ENCODE measurements at regions not wholly inside any gene's neighbourhood (a gene's known extent, or its start where the extent isn't known, plus 50 kb on each side); places are given as distances from the start of the nearest gene placed in this dataset.

DNA sequence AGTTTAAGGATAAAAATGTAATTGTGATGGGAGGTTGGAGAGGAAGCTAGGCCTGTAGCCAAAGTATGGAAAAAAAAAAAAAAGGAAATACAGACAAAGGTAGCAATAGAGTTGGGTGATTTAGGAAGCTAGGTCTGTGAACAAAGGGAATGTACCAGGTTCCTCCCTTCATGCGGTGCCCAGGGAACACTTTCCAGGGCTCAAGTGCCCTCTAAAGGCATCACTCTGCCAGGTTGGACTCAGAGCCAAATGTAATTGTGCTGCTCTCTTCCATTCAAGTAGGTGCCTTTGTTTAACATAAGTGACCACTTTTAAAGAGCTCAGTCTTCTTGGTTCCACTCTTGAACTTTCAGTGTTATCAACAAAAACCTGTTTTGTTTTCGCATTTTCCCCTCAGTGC lies 159.7 kb upstream of the AHI1 start:
- H3K4me2 ChIP-seq (ENCODE audit: low read length): no peak overlapping the region
- TF ChIP-seq EZH2 (IDR thresholded peaks at IDR 0.05; ENCODE audit: low read length, unreplicated experiment) (no peak), EZH2phosphoT487 (IDR thresholded peaks at IDR 0.05; ENCODE audit: borderline replicate concordance, low read length) (no peak)
- TF ChIP-seq, protein P1, sequence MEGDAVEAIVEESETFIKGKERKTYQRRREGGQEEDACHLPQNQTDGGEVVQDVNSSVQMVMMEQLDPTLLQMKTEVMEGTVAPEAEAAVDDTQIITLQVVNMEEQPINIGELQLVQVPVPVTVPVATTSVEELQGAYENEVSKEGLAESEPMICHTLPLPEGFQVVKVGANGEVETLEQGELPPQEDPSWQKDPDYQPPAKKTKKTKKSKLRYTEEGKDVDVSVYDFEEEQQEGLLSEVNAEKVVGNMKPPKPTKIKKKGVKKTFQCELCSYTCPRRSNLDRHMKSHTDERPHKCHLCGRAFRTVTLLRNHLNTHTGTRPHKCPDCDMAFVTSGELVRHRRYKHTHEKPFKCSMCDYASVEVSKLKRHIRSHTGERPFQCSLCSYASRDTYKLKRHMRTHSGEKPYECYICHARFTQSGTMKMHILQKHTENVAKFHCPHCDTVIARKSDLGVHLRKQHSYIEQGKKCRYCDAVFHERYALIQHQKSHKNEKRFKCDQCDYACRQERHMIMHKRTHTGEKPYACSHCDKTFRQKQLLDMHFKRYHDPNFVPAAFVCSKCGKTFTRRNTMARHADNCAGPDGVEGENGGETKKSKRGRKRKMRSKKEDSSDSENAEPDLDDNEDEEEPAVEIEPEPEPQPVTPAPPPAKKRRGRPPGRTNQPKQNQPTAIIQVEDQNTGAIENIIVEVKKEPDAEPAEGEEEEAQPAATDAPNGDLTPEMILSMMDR (conservative IDR thresholded peaks at IDR 0.05; ENCODE audit: low read depth, low read length): no peak
- H3K36me3 ChIP-seq (ENCODE audit: low read depth, low read length): no peaks in the 10 kb centered on the region
- no peak overlapping the region for H3K9ac ChIP-seq (ENCODE audit: low read length)
- no peaks in the 10 kb centered on the region for H3K4me1 ChIP-seq (ENCODE audit: insufficient read depth, low read length)
- ChIA-PET POLR2A (ENCODE audit: unreplicated experiment) (no interaction called here), CTCF (no interaction called here)
- no peak overlapping the region for H3K4me3 ChIP-seq (ENCODE audit: low read length)
- H3K79me2 ChIP-seq (ENCODE audit: low read length): no peaks in the 10 kb centered on the region
- no peak for ATAC-seq
- H3K27ac ChIP-seq (ENCODE audit: low read length): no peak overlapping the region
- H3K27me3 ChIP-seq (ENCODE audit: low read length): no peaks in the 10 kb centered on the region
- no peaks in the 10 kb centered on the region for H3K9me3 ChIP-seq (ENCODE audit: low read length)
- no peaks in the 10 kb centered on the region for H4K20me1 ChIP-seq (ENCODE audit: low read length)
- no TSS peak for BruUV-seq (replicated peaks)
- H3F3A ChIP-seq (ENCODE audit: low read length, unreplicated experiment): no peaks in the 10 kb centered on the region
- intact Hi-C loops (cut with micrococcal nuclease): no loop called here
- no peaks in the 10 kb centered on the region for H3K9me2 ChIP-seq (replicated peaks; ENCODE audit: low read length)
- no peak for DNase-seq
- no peak overlapping the region for H2AFZ ChIP-seq (ENCODE audit: low read length)

DNA sequence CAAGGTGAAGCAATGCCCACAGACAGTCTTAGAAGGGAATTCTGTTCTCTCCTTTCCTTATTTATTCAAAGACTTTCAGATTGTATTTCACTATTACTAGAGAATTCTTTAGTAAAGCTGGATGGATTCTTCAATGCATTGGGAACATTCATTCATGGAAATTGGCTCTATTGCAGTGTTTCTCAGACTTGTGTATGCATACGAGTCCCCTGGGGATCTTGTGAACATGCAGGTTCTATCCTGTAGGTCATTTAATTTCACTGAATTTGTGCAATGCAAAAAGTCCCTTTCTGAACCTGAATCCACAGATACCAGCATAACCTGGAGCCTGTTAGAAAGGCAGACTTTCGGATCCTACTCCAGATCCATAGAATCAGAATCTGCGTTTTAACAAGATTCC lies 160.9 kb upstream of the AHI1 start:
- DNase-seq (no peak), ATAC-seq (no peak)
- Histone ChIP-seq H3K36me3 (ENCODE audit: low read depth, low read length) (no peaks in the 10 kb centered on the region), H4K20me1 (ENCODE audit: low read length) (no peaks in the 10 kb centered on the region), H3K79me2 (ENCODE audit: low read length) (no peaks in the 10 kb centered on the region), H3K4me2 (ENCODE audit: low read length) (no peak overlapping the region), H2AFZ (ENCODE audit: low read length) (no peak overlapping the region), H3K4me3 (ENCODE audit: low read length) (no peak overlapping the region), H3K9me2 (replicated peaks; ENCODE audit: low read length) (no peaks in the 10 kb centered on the region), H3F3A (ENCODE audit: low read length, unreplicated experiment) (no peaks in the 10 kb centered on the region), H3K4me1 (ENCODE audit: insufficient read depth, low read length) (no peaks in the 10 kb centered on the region), H3K9me3 (ENCODE audit: low read length) (no peaks in the 10 kb centered on the region), H3K9ac (ENCODE audit: low read length) (no peak overlapping the region), H3K27me3 (ENCODE audit: low read length) (no peaks in the 10 kb centered on the region), H3K27ac (ENCODE audit: low read length) (no peak overlapping the region)
- intact Hi-C loops (cut with micrococcal nuclease): no loop called here
- BruUV-seq (replicated peaks): no TSS peak
- POLR2A ChIA-PET (ENCODE audit: unreplicated experiment): no interaction called here
- CTCF ChIA-PET: no interaction called here
- TF ChIP-seq, protein P1 (conservative IDR thresholded peaks at IDR 0.05; ENCODE audit: low read depth, low read length): no peak
- TF ChIP-seq EZH2phosphoT487 (IDR thresholded peaks at IDR 0.05; ENCODE audit: borderline replicate concordance, low read length) (no peak), EZH2 (IDR thresholded peaks at IDR 0.05; ENCODE audit: low read length, unreplicated experiment) (no peak)

DNA sequence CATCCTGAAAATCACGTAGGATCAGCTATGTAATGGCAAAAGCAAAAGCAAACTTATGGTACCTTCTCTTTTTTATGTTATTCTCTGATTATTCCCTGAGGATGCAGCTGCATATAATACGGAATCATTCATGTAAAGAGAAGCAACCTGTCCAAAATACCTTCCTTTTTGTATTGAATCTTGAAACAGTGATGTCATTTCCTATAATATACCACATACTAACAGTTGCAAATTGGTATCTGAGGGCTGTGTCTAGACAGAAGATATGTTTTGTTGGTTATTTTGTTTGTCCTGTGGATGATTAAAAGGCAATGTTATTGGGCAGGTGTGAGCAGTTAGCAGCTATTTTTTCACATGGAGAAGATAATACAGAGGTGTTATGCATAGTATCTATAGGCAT lies 161.4 kb upstream of the AHI1 start:
- Histone ChIP-seq H3K9ac (ENCODE audit: low read length) (no peak overlapping the region), H3K9me2 (replicated peaks; ENCODE audit: low read length) (no peaks in the 10 kb centered on the region), H4K20me1 (ENCODE audit: low read length) (no peaks in the 10 kb centered on the region), H3K4me3 (ENCODE audit: low read length) (no peak overlapping the region), H3K4me1 (ENCODE audit: insufficient read depth, low read length) (no peaks in the 10 kb centered on the region), H3K79me2 (ENCODE audit: low read length) (no peaks in the 10 kb centered on the region), H3K36me3 (ENCODE audit: low read depth, low read length) (no peaks in the 10 kb centered on the region), H3K4me2 (ENCODE audit: low read length) (no peak overlapping the region), H3K27ac (ENCODE audit: low read length) (no peak overlapping the region), H3F3A (ENCODE audit: low read length, unreplicated experiment) (no peaks in the 10 kb centered on the region), H3K27me3 (ENCODE audit: low read length) (no peaks in the 10 kb centered on the region), H3K9me3 (ENCODE audit: low read length) (no peaks in the 10 kb centered on the region), H2AFZ (ENCODE audit: low read length) (no peak overlapping the region)
- intact Hi-C loops (cut with micrococcal nuclease): no loop called here
- ATAC-seq (no peak), DNase-seq (no peak)
- ChIA-PET CTCF (no interaction called here), POLR2A (ENCODE audit: unreplicated experiment) (no interaction called here)
- TF ChIP-seq EZH2 (IDR thresholded peaks at IDR 0.05; ENCODE audit: low read length, unreplicated experiment) (no peak), EZH2phosphoT487 (IDR thresholded peaks at IDR 0.05; ENCODE audit: borderline replicate concordance, low read length) (no peak)
- TF ChIP-seq, protein P1 (conservative IDR thresholded peaks at IDR 0.05; ENCODE audit: low read depth, low read length): no peak
- no TSS peak for BruUV-seq (replicated peaks)
